Osteoblast (primary cell): ENCODE measurements at regions not wholly inside any gene's neighbourhood (a gene's known extent, or its start where the extent isn't known, plus 50 kb on each side); places are given as distances from the start of the nearest gene placed in this dataset.

Source experiments
- DNase-seq: peaks from one replicate; pipeline ENCODE4 v3.0.0; 2011; ENCODE audit warnings: low spot score, mixed read lengths; ENCODE audit not compliant: insufficient read length; ENCODE audit errors: missing footprints
- H2AFZ ChIP-seq: 2 replicates; pipeline ENCODE4 v1.6.0; 2011; ENCODE audit warnings: mild to moderate bottlenecking, low read length
- H3K27ac ChIP-seq: 2 replicates; pipeline ENCODE4 v1.5.1; 2011; ENCODE audit warnings: mild to moderate bottlenecking, low read depth, low read length, moderate library complexity
- H3K27me3 ChIP-seq: 2 replicates; pipeline ENCODE4 v1.6.0; 2012; ENCODE audit warnings: mild to moderate bottlenecking, control low read depth, inconsistent platforms, low read length, moderate library complexity; ENCODE audit not compliant: insufficient read depth
- H3K36me3 ChIP-seq: 2 replicates; pipeline ENCODE4 v1.5.1; 2011; ENCODE audit warnings: mild to moderate bottlenecking, low read length, control low read depth, moderate library complexity; ENCODE audit not compliant: insufficient read depth
- H3K4me1 ChIP-seq: 2 replicates; pipeline ENCODE4 v1.5.1; 2011; ENCODE audit warnings: mild to moderate bottlenecking, low read length, control low read depth, moderate library complexity; ENCODE audit not compliant: insufficient read depth
- H3K4me2 ChIP-seq: 2 replicates; pipeline ENCODE4 v1.6.0; 2011; ENCODE audit warnings: mild to moderate bottlenecking, low read length; ENCODE audit not compliant: insufficient read depth
- H3K4me3 ChIP-seq: fragments of 200-600 bp; sonication (generic); 3 replicates; pipeline ENCODE4 v1.5.1; 2012; ENCODE audit warnings: mild to moderate bottlenecking, low read length, inconsistent platforms; ENCODE audit not compliant: insufficient read depth
- H3K79me2 ChIP-seq: 2 replicates; pipeline ENCODE4 v1.6.0; 2012; ENCODE audit warnings: mild to moderate bottlenecking, low read length, control low read depth, inconsistent platforms; ENCODE audit not compliant: insufficient read depth
- H3K9me3 ChIP-seq: 2 replicates; pipeline ENCODE4 v1.5.1; 2011; ENCODE audit warnings: low read depth, low read length, control low read depth
- H4K20me1 ChIP-seq: 2 replicates; pipeline ENCODE4 v1.6.0; 2012; ENCODE audit warnings: mild to moderate bottlenecking, low read length, control low read depth; ENCODE audit not compliant: insufficient read depth
- TF ChIP-seq, protein P1 (sequence below): IDR thresholded peaks from 2 replicates; pipeline ENCODE4 v1.5.1; 2011; ENCODE audit warnings: mild to moderate bottlenecking, low read depth, low read length, moderate library complexity; ENCODE audit errors: extremely low read depth

DNA sequence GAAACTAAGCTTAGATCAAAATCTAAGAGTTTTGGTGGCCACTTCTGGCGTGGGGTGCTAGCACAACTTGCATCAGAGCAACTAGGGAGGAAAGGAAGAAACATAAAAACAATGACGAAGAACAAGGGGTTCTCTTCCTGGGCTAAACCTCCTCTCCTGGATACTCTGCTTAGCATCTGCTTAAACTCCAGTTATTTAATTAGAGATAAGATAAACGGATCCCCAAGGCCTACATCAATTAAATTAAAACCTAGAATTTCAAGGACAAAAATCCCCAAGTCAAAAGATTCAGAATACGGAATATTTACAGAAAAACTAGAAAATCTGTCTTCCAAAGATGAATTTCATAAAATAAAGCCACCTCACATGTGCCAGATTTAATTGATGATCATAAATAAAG, 281.9 kb downstream of the SHOX2 start:
- H3K9me3 ChIP-seq = no peaks in the 10 kb centered on the region
- no peaks in the 10 kb centered on the region for H3K4me1 ChIP-seq
- H3K27ac ChIP-seq = no peak overlapping the region
- no peaks in the 10 kb centered on the region for H4K20me1 ChIP-seq
- no peak overlapping the region for H3K4me2 ChIP-seq
- H3K36me3 ChIP-seq = no peaks in the 10 kb centered on the region
- no peaks in the 10 kb centered on the region for H3K79me2 ChIP-seq
- no peak overlapping the region for H3K4me3 ChIP-seq
- no peak for DNase-seq
- no peaks in the 10 kb centered on the region for H3K27me3 ChIP-seq
- H2AFZ ChIP-seq = no peak overlapping the region
- TF ChIP-seq, protein P1, sequence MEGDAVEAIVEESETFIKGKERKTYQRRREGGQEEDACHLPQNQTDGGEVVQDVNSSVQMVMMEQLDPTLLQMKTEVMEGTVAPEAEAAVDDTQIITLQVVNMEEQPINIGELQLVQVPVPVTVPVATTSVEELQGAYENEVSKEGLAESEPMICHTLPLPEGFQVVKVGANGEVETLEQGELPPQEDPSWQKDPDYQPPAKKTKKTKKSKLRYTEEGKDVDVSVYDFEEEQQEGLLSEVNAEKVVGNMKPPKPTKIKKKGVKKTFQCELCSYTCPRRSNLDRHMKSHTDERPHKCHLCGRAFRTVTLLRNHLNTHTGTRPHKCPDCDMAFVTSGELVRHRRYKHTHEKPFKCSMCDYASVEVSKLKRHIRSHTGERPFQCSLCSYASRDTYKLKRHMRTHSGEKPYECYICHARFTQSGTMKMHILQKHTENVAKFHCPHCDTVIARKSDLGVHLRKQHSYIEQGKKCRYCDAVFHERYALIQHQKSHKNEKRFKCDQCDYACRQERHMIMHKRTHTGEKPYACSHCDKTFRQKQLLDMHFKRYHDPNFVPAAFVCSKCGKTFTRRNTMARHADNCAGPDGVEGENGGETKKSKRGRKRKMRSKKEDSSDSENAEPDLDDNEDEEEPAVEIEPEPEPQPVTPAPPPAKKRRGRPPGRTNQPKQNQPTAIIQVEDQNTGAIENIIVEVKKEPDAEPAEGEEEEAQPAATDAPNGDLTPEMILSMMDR = no peak

DNA sequence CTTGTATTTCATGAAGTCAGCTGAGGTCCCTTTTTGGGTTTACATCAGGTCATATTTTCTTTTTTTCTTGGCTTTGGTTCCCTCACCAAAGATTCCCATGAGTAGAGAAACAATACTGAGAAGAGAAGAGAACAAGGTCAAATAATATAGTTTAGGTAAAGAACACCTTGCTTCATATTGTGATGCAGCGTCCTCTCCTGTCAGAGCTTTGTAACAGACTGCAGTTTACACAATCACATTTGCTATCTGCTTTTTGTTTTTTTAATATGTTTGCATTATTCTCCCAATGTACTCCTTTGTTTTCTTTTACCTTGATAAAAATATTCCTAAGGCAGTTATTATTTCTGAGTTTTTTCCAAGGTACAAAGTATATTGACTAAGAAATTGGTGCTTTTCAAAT, 283.2 kb downstream of the SHOX2 start:
- no peak overlapping the region for H3K4me3 ChIP-seq
- no peak overlapping the region for H3K4me2 ChIP-seq
- H4K20me1 ChIP-seq = no peaks in the 10 kb centered on the region
- DNase-seq = no peak
- no peaks in the 10 kb centered on the region for H3K79me2 ChIP-seq
- H3K27me3 ChIP-seq = no peaks in the 10 kb centered on the region
- H3K4me1 ChIP-seq = no peaks in the 10 kb centered on the region
- TF ChIP-seq, protein P1 = no peak
- no peak overlapping the region for H2AFZ ChIP-seq
- no peak overlapping the region for H3K27ac ChIP-seq
- H3K36me3 ChIP-seq = no peaks in the 10 kb centered on the region
- no peaks in the 10 kb centered on the region for H3K9me3 ChIP-seq

DNA sequence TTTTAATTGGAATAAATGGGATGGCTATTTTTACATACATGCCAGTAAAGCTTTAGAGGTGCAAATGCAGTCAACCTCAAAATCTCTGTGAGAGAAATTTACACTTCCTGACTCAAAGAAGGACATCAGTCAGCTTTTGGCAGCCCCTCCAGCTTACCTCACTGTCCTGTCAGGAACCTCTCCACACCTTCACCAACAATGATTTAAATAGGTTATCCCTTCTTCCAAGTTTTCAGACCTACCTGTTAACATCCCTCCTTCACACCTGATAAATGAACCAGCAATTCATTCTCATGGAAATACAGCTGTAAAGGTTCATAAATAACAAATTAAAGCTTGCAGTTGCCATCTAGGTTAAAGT, 286.1 kb downstream of the SHOX2 start:
- no peaks in the 10 kb centered on the region for H3K4me1 ChIP-seq
- no peaks in the 10 kb centered on the region for H3K36me3 ChIP-seq
- H4K20me1 ChIP-seq = no peaks in the 10 kb centered on the region
- no peaks in the 10 kb centered on the region for H3K79me2 ChIP-seq
- TF ChIP-seq, protein P1 = no peak
- H3K4me2 ChIP-seq = no peak overlapping the region
- no peak for DNase-seq
- no peaks in the 10 kb centered on the region for H3K27me3 ChIP-seq
- H2AFZ ChIP-seq = no peak overlapping the region
- no peak overlapping the region for H3K27ac ChIP-seq
- no peaks in the 10 kb centered on the region for H3K9me3 ChIP-seq
- no peak overlapping the region for H3K4me3 ChIP-seq

DNA sequence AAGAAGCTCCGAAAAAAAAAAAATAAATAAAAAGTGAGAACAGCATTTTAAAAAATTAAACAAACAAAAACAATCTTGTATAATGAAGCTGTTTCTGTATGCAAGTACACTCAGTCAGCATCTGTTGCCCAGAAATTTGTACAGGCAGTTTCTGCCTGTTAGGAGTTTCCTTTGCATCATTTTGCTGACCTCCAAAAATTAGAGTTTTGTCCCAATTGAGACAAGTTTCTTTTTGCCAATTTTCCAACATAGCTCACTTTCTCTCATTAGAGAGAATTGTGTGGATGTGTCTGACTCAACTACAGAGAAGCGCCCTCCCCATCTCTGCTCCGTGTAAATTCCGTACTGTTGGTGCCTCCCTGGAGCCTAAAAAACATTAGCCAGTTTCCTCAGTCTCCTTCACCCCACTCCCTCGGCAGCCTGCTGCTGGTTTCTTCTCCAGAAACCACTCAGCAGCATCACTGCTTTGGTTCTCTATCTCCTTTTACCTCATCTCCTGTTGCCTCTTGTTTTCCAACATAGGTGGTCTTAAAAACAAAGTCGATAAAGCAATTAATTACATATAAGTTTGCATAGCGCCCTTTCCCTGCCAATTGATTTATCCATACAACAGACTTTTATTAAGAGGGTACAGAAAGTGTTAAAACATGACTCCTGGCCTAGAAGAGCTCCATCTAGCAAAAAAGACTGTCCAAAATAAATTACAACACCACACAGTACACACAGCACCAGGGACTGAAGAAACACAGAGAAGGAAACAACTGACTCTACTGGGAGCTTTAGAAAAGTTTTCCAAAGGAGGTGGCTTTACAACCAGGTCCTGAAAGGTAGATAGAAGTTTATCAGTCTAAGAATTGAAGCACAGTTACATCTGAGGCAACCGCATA, 286.7 kb downstream of the SHOX2 start:
- DNase-seq = no peak
- H3K27me3 ChIP-seq = no peaks in the 10 kb centered on the region
- H3K27ac ChIP-seq = no peak overlapping the region
- no peaks in the 10 kb centered on the region for H3K36me3 ChIP-seq
- H3K4me3 ChIP-seq = no peak overlapping the region
- no peaks in the 10 kb centered on the region for H3K4me1 ChIP-seq
- H3K79me2 ChIP-seq = no peaks in the 10 kb centered on the region
- no peaks in the 10 kb centered on the region for H4K20me1 ChIP-seq
- H3K4me2 ChIP-seq = no peak overlapping the region
- H3K9me3 ChIP-seq = no peaks in the 10 kb centered on the region
- no peak overlapping the region for H2AFZ ChIP-seq
- TF ChIP-seq, protein P1 = no peak
